HG02588 (cell line): ENCODE measurements at regions not wholly inside any gene's neighbourhood (a gene's known extent, or its start where the extent isn't known, plus 50 kb on each side); places are given as distances from the start of the nearest gene placed in this dataset.

Experiments used
- ATAC-seq: cut with Tn5 transposase; IDR thresholded peaks from one replicate; pipeline ENCODE4 v1.9.1; 2021; ENCODE audit warnings: mild to moderate bottlenecking, moderate library complexity; ENCODE audit not compliant: unreplicated experiment

DNA sequence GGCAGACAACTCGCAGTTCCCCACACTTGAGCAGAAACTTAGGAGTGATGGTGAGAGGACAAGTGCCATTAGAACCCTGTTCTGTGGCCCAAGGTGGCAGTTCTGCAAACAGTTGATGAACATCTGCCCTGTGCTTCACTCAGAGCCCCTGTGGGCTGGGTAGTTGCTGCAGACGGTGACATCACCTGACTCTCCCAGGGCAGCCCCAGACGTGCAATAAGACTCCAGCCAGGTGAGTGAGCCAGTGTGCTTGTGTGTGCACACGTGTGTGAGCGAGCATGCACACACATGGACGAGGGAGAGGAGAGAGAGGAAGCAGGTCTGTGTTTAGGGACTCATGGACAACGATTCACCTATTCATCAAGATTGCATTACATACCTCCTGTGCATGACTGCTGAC lies 136.0 kb upstream of the GLI2 start:
- no peak for ATAC-seq

DNA sequence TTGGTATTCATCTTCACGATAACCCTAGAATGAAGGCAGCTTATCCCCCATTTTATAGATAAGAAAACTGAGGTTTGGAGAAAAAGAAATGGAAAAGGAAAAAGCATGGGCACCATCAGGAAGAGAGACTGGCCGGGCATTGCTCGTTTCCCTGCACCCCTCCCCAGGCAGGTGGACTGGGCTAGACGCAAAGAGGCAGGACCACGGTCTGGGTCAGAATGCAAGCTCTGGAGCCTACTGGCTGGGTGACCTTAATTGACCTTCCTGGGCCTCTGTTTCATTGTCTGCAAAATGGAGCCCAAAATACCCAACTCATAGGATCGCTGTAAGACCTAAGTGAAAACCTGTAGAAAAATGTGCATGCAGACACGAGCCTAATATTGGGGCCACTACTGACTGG lies 135.3 kb upstream of the GLI2 start:
- ATAC-seq, result no peak

DNA sequence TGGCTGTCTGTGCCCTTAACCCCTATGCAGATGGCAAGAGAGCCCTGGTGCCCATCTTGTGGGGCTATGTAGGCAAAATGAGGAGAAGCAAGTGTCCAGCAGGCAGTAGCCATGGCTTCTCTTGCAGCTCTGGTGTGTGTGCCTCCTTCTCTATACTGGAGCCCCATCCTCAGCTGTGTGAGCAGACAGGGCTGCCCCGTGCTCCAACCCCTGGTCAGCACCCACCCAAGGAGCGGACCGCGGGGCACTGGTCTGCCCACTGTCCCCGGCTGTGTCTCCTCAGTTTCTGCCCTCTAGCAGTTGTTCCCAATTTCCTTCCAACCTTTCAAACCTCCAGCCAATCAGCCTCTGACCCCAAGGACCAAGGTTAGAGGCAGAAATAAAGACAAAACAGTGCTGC lies 134.9 kb upstream of the GLI2 start:
- ATAC-seq, result no peak

DNA sequence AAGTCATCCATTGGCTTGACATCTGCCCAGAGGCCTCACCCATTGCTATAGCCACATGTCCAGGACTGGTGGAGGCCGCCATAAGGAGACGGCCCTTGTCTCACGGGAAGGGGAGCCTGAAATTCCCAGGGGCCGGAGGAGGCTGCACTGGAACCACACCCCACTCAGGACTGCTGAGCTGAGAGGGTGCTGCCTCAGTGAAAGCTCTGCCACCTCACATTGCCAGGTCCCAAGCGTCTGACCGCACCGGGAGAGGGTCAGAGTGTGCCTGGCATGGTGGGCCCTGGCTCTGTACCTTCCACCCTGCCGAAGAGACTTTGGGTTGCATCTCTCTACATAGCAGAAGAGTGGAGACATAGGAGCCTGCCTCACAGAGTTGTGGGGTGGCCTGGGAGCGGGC lies 134.1 kb upstream of the GLI2 start:
- no peak for ATAC-seq

DNA sequence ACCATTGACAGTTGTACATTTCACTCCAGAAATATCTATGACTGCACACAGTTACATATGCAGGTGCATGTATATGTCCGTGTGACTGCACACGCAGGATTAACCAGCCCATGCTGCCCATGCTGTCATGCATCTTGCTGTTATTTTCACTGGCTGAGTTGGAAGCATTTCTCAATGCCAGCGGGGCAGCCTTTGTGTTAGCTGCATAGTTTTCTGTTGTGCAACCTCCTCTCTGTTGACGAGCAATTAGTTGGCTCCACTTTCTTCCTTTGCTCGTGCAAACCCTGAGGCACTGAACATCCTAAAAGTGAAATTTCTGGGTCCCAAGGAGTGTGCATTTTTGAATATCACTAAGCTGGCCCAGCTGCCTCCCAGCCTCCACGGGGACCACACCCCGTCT lies 133.4 kb upstream of the GLI2 start:
- ATAC-seq, result no peak

DNA sequence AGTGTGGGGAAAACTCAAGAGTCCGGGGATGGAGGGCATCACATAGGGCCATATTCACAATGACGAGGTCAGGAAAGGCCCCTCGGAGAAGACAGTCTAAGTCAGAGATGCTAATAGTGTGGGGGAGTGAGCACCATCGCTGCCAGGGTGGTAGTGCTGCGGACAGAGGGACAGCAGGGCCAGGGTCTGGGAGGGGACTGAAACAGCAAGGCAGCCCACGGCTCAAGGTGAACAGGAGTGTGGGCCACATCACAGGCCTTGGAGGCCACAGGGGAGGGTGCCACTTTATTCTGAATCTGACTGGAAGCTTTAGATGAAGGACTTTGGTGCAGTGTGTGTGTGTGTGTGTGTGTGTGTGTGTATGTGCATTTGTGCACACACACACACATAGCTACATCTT lies 130.9 kb upstream of the GLI2 start:
- ATAC-seq, result no peak

DNA sequence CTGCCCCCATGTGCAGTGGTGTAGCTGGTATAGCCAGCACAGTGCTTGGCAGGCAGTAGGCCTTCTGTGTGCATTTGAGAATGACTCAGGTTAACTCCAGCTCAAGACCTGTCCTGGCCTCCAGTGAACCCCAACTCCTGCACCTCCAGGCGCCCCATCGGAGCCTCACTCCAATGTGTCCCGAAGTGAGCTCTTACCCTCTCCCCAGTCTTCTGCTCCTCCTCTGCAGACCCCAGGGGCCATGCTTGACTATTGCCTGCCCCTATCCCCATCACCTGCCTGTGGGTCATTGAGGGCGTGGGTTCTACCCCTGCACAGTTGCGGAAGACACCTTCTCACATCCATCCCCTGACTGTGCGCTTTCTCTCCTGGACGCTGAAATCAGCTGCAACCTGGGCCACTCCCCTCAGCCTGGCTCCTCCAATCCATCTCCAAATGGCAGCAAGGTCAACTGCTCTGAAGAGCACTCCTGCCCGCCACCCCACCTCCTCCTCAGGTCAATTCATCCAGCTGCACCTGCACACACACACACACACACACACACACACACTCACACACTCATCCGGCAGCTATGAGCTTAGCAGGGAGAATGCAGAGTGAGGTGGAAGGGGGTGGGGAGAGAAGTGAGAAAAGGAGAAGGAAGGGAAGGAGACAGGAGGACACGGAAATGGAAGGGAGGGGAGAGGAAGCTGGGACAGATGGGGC lies 130.3 kb upstream of the GLI2 start:
- ATAC-seq, result no peak

DNA sequence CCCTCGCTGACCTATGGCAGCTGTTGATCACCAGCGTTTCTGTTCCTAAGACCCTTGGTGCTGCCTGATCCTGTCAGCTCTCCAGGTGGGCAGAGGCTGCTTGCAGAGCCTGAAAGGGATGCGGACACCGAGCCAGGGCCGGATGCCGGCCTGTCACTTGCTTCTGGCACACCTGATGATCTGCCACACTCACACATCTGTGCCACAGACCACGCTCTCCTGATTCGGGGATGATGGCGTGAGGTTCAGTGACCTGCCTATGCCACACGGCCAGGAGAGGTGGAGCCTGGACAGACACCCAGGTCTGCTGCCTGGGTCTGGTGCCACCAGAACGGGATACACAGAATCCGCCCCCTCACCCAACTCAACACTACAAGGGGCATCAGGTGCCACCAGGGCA lies 129.4 kb upstream of the GLI2 start:
- ATAC-seq, result no peak

DNA sequence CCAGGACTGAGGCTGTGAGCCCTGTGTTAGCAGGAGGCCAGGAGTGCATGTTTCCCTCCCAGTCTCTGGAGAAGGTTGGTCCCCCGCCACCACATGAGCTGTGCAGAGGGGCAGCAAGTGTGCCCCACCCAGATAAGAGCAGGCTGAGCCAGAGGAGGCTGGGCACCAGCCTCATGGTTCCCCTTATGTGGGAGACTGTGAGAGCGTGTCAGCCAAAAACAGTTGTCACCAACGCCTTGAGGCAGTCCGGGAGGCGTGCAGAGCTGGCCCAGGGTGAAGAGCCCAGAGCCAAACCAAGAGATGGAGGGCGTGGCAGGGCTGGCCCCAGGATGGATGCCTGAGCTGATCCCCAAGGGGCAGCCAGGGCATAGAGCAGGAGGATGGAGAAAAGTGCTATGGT lies 128.7 kb upstream of the GLI2 start:
- ATAC-seq, result no peak

DNA sequence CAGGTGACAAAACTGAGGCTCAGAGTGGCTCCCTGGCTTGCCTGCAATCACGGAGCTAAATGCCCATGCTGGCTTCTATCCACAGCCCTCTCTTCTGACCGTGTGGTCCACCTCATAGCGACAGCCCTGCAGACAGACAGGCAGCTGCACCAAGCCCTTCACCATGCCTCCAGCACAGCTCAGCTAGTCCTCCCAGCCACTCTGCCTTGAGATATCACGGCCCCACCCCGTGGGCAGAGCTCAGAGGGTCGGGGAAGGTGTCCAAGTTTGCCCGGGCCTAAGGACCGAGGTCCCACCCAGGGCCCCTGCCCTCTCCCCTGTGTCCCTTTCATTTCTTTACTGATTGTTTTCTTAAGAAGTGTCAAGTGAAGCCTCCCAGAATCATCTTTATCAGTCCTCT lies 128.2 kb upstream of the GLI2 start:
- no peak for ATAC-seq

DNA sequence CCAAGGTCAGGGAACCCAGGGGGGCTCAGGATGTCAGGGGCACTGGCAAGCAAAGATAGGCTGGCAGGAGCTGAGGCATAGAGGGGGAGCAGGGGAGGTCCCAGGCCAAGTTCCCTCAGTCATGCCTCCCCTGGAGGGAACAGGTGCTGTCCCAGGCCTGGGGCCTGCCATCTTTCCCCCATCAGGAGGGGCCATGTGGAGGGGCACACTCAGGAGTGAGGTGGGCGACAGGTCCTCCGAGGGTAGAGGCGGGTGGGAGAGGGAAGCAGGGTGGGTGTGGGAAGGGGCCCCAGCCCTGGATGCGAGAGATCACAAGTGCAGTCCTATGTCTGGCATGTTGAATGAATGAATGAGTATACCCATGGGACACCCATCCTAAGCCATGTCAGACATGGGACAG lies 127.7 kb upstream of the GLI2 start:
- no peak for ATAC-seq

DNA sequence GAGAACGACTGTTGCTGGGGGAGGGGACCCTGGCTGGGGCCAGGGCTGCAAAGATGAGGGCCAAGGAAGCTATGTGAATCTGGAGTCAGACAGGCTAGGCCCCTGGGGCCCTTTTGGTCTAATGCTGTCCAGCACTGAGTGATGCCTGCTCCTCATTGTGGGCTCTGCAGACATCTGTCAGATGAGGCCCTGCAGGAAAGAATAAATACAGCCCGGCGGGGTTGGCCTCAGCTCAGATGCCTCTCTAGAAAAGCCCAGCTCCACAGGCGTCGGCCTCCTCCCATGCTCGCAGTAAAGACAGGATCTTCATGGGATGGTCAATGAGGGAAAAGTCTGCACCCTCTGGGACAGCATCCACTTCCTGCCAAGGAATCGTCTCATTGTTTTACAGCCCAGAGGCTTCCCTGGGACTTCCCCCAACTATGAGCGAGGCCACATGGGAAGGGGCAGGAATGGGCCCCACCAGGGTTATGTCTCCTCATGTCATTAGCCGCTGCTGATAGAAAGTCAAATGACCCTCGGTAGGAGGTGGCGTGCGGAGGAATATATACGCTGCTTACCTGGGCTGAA lies 125.8 kb upstream of the GLI2 start:
- no peak for ATAC-seq

DNA sequence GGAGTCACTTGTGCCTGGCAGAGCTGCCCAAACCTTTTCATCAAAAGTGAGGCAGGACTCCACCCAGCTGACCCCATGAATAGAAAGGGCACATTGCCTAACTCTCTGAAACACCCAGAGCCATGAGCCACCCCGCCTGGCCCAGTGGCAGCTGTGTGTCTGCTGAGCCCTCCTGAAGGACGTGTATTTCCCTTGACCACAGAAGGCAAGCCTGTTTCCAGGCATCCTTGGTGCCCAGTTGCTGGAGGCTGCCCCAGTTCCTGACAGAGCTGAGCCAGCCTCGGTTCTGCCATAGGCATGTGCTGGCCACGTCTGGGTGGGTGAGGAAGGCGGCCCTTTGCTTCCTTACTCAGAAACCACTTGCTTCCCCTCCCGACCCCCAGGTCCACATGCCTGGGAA lies 124.7 kb upstream of the GLI2 start:
- no peak for ATAC-seq

DNA sequence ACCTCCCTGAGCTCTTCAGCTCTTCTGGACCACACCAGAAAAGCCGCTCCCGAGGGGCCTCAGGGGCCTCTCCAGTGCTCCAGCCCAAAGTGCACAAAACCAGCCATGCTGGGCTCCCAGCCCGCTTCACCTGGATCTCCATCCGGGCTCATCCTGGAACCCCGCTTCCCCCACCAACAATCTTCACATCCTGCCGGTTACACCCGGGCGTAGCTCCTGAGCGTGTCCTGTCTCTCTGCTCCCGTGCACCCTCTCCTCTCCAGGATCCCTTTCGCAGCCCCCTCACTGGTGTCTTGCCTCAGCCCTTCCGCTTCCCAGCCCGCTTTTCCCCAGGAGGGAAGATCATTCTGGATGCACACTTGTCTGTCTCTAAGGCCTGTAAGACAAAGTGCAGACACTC lies 123.7 kb upstream of the GLI2 start:
- no peak for ATAC-seq

DNA sequence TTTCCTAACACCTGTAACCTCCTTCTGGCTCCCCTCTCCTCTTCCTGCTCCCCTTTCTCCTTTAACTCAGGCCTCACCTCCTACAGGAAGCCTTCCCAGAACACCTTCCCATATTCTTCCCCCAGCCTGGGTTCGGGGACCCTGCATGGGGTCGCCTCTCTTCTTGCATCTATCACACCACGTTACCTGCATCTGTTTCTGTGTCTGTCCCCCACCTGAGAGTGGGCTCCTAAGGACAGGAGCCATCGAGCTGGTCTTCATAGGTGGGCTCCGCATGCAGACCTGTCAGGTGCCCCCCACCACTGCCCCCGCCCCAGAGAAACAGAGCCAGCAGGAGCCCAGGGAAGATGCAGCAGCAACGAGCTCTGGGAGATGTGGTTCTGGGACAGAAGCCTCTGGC lies 123.2 kb upstream of the GLI2 start:
- no peak for ATAC-seq

DNA sequence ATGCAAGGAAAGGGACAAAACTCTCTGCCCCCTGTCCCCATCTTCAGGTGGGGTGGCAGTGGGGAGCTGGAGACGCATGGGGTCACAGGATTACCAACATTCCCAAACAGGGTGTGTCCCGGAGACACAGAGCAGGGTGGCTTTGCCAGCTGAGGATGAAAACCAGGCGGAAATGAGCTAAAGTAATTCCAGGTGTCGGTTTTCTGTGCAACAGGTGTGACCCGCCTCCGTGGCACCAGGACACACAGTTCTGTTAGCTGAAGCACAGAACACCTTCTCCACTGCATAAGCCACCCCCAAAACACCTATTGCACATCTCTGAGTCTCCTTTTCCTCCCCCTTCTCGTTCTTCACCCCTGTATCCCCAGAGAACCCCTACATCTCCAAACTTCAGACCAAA lies 122.7 kb upstream of the GLI2 start:
- no peak for ATAC-seq

DNA sequence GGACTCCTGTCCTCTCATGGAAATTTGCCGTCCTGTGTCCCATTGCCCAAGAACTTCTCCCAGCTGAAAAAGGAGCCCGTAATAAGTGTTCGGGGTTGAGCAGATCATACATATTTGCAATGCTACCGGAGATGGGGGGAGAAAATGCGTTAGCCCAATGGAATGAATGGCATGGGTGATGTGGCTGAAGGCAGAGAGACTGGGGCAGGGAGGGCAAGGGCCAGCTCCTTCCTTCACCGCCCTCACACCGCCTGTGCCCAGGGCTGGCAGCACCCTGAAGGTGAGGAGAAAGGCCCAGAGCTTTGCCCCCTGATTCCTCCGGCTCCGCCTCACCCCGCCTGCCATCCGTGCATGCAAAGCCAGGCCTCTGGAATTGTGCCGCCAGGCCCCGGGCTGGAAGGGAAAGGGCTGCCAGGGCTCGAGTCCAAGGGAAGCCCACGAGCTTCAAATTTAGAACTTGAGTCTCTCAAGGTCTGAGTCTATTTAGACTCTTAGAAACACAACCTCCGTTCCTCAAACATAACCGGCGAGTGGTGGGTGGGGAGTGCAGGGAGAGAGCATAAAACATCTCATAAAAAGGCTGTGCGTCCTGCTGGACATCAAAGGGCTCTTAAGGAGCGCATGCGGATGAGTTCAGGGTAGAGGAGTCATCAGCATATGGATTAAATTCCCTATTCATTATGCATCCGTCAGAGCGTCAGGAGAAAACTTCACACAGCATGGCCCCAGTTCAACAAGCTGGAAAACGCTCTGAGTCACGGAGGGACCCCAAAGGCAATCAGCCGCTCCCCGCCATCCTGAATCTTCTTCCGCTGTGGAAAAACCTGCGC lies 121.7 kb upstream of the GLI2 start:
- ATAC-seq, result no peak

DNA sequence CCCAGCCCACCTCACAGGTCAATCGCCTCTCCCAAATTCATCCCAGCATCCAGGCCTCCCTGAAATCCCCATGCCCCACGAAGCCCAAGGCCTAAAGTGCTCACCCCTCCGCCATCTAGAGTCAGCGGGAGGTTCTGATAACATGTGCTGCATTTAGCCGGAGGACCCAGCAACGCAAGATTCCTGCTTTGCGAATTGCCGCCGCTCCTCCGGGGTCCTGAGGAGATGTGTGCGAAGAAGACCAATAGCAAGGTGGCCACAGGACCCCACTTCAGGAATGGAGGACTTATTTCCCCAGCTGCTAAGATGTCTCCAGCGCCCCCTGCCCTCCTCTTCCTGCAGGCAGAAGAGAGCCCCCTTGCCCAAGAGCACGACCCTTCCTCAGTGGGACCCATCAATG lies 120.8 kb upstream of the GLI2 start:
- no peak for ATAC-seq

DNA sequence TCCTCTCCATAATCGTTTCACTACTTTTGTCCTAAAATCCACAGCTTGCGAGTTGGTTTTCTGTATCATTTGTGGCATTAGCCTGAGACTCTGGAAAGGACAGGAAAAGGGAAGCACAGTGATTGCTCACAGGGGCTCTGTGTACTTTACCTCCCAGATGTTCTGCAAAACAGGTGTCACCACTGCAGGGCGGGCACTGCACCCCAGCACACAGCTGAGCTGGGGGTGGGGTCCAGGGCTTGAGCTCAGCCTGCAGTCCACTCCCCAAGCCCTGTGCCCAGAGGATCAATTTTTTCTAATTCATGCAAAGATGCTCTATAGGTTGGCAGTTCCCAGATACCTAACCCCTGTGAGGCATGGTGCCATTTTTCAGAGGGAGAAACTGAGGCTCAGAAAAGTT lies 119.4 kb upstream of the GLI2 start:
- ATAC-seq, result no peak

DNA sequence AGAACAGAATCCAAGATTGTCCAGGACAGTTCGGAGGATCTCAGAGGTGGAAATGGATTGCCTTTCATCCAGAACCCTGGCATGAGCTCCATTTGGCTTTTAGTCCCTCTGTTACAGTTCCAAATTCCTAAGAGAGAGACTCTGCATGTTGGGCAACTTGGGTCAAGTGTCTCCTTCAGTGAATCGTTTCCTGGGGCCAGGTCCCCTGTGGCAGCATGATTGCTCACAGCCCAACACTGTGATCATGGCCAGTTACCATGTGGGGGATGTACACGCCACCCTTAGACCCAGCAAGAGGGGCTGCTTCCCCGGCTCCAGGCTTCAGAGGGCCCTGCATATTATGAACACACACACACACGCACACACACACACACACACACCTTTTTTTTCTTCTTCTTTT lies 118.6 kb upstream of the GLI2 start:
- no peak for ATAC-seq

DNA sequence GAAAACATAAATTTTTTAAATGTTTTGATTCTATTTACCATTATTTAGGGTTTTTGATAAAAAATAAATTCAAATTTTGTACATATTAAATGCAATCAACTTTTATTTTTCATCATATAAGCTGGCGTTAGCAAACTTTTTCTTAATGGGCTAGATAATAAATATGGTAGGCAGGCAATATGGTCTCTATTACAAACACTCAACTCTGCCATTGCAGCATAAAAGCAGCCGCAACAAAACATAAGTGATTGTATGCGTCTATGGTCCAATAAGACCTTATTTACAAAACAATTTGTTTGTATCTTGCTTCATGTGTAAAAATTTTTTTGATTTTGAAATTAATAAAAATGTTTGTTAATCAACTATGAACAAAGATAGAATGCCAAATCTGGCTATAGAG lies 116.8 kb upstream of the GLI2 start:
- ATAC-seq, result no peak

DNA sequence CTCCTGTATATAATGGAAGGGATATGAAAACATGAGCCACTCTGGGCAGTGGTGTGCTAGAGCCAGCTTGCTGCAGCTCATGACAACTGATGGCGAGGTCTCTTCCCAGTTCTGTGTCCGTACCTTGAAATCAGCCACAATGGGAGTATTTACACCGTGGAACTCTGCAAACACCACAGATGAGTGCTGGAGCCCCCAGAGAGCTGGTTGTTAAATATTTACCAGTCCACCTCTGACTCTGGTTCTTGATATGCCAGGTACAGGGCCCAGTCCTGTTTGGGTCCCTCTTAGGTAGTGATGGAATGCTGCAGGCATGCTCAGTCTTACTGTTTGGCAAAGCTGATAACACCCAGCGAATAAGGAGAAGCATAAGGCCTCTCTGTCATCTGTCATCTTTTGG lies 116.1 kb upstream of the GLI2 start:
- no peak for ATAC-seq
